GM23338 (cell line): ENCODE measurements at regions not wholly inside any gene's neighbourhood (a gene's known extent, or its start where the extent isn't known, plus 50 kb on each side); places are given as distances from the start of the nearest gene placed in this dataset.

Experiments used
- CREB1 ChIP-seq: fragments of 250-450 bp; sonication (Bioruptor Pico); IDR thresholded peaks from 2 replicates; pipeline ENCODE4 v1.5.0; 2020; ENCODE audit warnings: low read depth, mild to moderate bottlenecking, moderate library complexity
- ETS1 ChIP-seq: IDR thresholded peaks from 2 replicates; pipeline ENCODE4 v1.6.1; 2016; ENCODE audit warnings: antibody characterized with exemption
- EZH2phosphoT487 ChIP-seq: fragments of 200-600 bp; sonication (generic); IDR thresholded peaks from one replicate; pipeline ENCODE4 v1.8.1; 2018; ENCODE audit warnings: antibody characterized with exemption; ENCODE audit not compliant: unreplicated experiment
- JUNB ChIP-seq: IDR thresholded peaks from one replicate; pipeline ENCODE4 v1.6.1; 2016; ENCODE audit warnings: antibody characterized with exemption; ENCODE audit not compliant: unreplicated experiment
- POLR2AphosphoS5 ChIP-seq: IDR thresholded peaks from 2 replicates; pipeline ENCODE4 v1.6.1; 2016; ENCODE audit warnings: antibody characterized with exemption, low read depth
- STAT1 ChIP-seq: IDR thresholded peaks from one replicate; pipeline ENCODE4 v1.6.1; 2016; ENCODE audit warnings: antibody characterized with exemption; ENCODE audit not compliant: unreplicated experiment
- ZNF114 ChIP-seq: fragments of 250-450 bp; sonication (Bioruptor Pico); IDR thresholded peaks from 2 replicates; pipeline ENCODE4 v1.5.0; 2020; ENCODE audit warnings: mild to moderate bottlenecking, moderate library complexity
- ZNF331 ChIP-seq: fragments of 250-450 bp; sonication (Bioruptor Pico); IDR thresholded peaks from 2 replicates; pipeline ENCODE4 v1.5.0; 2020; ENCODE audit warnings: low read depth, mild to moderate bottlenecking, moderate library complexity
- ZNF462 ChIP-seq: fragments of 250-450 bp; sonication (Bioruptor Pico); IDR thresholded peaks from 2 replicates; pipeline ENCODE4 v1.5.0; 2020; ENCODE audit warnings: mild to moderate bottlenecking, moderate library complexity

- TF ChIP-seq ZNF462, result no peak
- no peak for TF ChIP-seq ZNF331 (CRISPR knock-in tag)
- no peak for TF ChIP-seq STAT1
- TF ChIP-seq ZNF114, result no peak
- no peak for TF ChIP-seq EZH2phosphoT487
- TF ChIP-seq POLR2AphosphoS5, result no peak
- no peak for TF ChIP-seq CREB1
- no peak for TF ChIP-seq ETS1
- TF ChIP-seq JUNB, result no peak
Measured at GRCh38 chr7:351681-352480, 61.9 kb downstream of the FOXL3 start (continued).
